Erythroblast (primary cell): ENCODE measurements at regions not wholly inside any gene's neighbourhood (a gene's known extent, or its start where the extent isn't known, plus 50 kb on each side); places are given as distances from the start of the nearest gene placed in this dataset.

ENCODE experiments used
- GATA1 ChIP-seq: IDR thresholded peaks from 2 replicates; pipeline ENCODE4 v1.6.1; 2011; ENCODE audit warnings: low read depth, mild to moderate bottlenecking, control low read depth, low read length, moderate library complexity
- POLR2A ChIP-seq: IDR thresholded peaks from 2 replicates; pipeline ENCODE4 v1.6.1; 2011; ENCODE audit warnings: mild to moderate bottlenecking, low read length

- TF ChIP-seq POLR2A (no peak), GATA1 (no peak)
Measured at GRCh38 chr16:48444574-48444973, 59.4 kb upstream of the SIAH1 start.
